Upper lobe of right lung (tissue), 1 donor: ENCODE measurements at regions not wholly inside any gene's neighbourhood (a gene's known extent, or its start where the extent isn't known, plus 50 kb on each side); places are given as distances from the start of the nearest gene placed in this dataset.

Experiments used
- ATAC-seq: fragments of 200-7000 bp; cut with Tn5 transposase; one replicate; pipeline ENCODE4 v1.9.1; 2020; ENCODE audit warnings: mild to moderate bottlenecking, moderate library complexity
- DNase-seq: peaks from one replicate; pipeline ENCODE4 v3.0.0-alpha.2; 2020
- H3K27ac ChIP-seq: fragments of 200-600 bp; one replicate; pipeline ENCODE4 v1.8.0; 2022
- H3K27me3 ChIP-seq: fragments of 200-600 bp; one replicate; pipeline ENCODE4 v1.8.0; 2022; ENCODE audit warnings: mild to moderate bottlenecking
- H3K36me3 ChIP-seq: fragments of 200-600 bp; one replicate; pipeline ENCODE4 v1.8.0; 2022
- H3K4me1 ChIP-seq: fragments of 200-600 bp; one replicate; pipeline ENCODE4 v1.8.0; 2022
- H3K4me3 ChIP-seq: fragments of 200-600 bp; one replicate; pipeline ENCODE4 v1.8.0; 2022; ENCODE audit warnings: mild to moderate bottlenecking
- H3K9me3 ChIP-seq: fragments of 200-600 bp; one replicate; pipeline ENCODE4 v1.8.0; 2022
- CTCF ChIP-seq: fragments of 200-600 bp; IDR thresholded peaks from one replicate; pipeline ENCODE4 v1.8.0; 2022; ENCODE audit warnings: antibody characterized with exemption
- intact Hi-C: fragments of 100-400 bp; cut with DNase I; formaldehyde crosslinking; loops from one replicate; pipeline ENCODE4 v1.11.0; 2022
- donor health status: DM: no; HTN: yes; CAD: no; lungs with severe emphysema.

DNA sequence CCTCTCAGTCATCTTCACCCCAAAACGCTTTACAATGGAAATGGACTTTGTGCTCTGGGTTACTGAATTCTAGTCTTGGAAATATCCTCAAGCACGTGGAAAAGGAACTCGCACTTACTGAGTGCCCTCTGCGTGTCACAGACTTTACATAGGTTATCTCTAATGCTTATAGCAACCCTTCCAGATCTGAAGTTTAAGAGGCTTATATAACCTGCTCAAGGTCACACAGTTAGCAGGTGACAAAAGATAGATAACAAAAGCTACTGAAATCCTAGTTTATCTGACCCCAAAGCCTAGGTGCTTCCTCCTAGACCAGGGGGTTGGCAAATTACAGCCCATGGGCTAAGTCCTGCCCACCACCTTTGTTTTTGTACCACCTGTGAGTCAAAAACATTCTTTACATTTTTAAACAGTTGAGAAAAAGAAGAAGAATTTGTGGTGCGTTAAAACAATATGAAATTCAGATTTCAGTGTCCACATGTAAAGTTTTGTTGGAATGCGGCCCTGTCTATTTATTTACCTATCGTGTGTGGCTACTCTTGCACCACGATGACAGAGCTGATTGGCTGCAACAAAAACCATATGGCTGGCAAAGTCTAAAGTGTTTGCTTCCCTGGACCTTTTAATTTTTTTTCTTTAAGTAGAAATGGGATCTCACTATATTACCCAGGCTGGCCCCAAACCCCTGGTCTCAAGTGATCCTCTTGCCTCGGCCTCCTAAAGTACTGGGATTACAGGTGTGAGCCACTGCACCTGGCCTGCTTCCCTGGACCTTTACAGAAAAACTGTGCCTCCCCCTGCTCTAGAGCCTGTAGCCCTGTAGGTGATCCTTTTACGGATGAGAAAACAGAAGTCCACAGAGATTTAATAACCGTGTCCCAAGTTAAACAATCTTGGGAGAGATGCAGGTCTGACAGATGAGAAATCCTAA lies 110.2 kb upstream of the RREB1 start:
- Histone ChIP-seq H3K4me1 (no peaks in the 10 kb centered on the region), H3K4me3 (no peak overlapping the region), H3K27me3 (no peaks in the 10 kb centered on the region), H3K27ac (no peak overlapping the region), H3K36me3 (no peaks in the 10 kb centered on the region), H3K9me3 (no peaks in the 10 kb centered on the region)
- no peak for TF ChIP-seq CTCF
- intact Hi-C loops, result no loop called here
- no peak for DNase-seq
- no peak for ATAC-seq

- TF ChIP-seq CTCF, result no peak
- ATAC-seq, result no peak
- intact Hi-C loops, result no loop called here
Observed at GRCh38 chr6:6998194-6998569, 109.6 kb upstream of the RREB1 start.

DNA sequence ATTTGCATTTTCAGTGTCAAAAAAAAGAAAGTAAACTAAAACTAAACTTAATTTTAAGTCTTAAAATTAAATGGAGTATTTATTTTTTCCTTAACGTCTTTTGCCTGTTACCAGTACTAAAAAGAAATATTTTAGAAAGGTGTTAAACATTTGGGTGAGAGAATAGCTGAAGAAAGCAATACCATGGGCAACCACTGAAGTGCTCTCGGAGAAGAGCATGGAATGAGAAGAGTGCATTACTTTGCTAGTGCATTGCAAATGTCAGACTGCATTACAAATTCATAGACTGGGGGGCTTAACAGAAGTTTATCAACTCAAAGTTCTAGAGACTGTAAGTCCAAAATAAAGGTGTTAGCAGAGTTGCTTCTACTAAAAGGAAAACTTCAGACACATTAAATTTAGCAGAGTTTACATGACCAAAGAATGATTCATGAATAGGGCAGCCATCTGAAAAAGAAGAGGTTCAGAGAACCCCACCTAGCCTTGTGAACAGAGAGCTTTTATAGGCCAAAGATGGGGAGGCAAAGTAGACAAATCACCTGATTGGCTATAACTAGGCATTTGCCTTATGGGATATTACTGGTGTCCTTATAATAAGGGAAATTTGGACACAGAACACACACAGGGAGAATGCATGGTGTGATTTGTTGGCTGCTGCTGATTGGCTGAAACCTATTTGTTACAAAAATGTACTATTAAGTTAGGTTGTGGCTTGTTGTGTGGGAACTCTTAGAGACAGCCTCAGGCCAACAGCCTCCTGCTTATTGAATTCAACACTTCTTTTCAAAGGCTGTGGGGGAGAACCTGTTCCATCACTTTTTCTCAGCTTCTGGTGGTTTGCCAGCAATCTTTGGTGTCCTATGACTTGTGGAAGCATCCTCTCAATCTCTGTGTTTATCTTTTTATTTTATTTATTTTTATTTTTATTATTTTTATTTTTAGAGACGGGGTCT lies 106.7 kb upstream of the RREB1 start:
- H3K9me3 ChIP-seq, result no peaks in the 10 kb centered on the region
- H3K4me1 ChIP-seq, result no peaks in the 10 kb centered on the region
- TF ChIP-seq CTCF, result no peak
- ATAC-seq, result no peak
- no peak for DNase-seq
- H3K4me3 ChIP-seq, result no peak overlapping the region
- intact Hi-C loops, result no loop called here
- H3K27me3 ChIP-seq, result no peaks in the 10 kb centered on the region
- no peaks in the 10 kb centered on the region for H3K36me3 ChIP-seq
- H3K27ac ChIP-seq, result no peak overlapping the region

More at GRCh38 chr6:6998194-6998569, 109.6 kb upstream of the RREB1 start:
- H3K36me3 ChIP-seq, result no peaks in the 10 kb centered on the region
- no peaks in the 10 kb centered on the region for H3K9me3 ChIP-seq
- no peak overlapping the region for H3K4me3 ChIP-seq
- DNase-seq, result no peak
- H3K4me1 ChIP-seq, result no peaks in the 10 kb centered on the region
- no peaks in the 10 kb centered on the region for H3K27me3 ChIP-seq
- no peak overlapping the region for H3K27ac ChIP-seq

DNA sequence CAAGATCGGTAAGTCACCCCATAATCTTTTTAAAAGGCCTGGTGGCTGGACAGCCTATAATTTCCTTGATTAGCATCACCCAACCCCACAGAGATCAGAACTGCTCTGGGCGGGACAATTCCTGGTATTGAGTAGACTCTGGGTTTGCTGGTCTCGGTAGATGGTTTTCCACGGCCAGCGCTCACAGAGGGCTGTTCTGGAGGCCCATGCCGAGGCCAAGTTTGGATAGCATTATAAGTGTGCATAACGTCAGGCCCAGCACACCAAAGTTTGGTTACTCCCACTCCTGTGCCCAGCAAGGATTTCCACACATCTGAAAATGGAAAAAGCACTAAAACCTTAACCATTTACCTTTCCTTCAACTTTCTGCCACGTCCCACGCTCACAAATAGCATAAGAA lies 104.7 kb upstream of the RREB1 start:
- Histone ChIP-seq H3K36me3 (no peaks in the 10 kb centered on the region), H3K4me3 (no peak overlapping the region), H3K27ac (no peak overlapping the region), H3K27me3 (no peaks in the 10 kb centered on the region), H3K9me3 (no peaks in the 10 kb centered on the region), H3K4me1 (no peaks in the 10 kb centered on the region)
- DNase-seq, result no peak
- intact Hi-C loops, result no loop called here
- TF ChIP-seq CTCF, result no peak
- no peak for ATAC-seq

GRCh38 chr6:7004581-7005297 lies 103.0 kb upstream of the RREB1 start:
- Histone ChIP-seq H3K4me1 (no peaks in the 10 kb centered on the region), H3K27ac (no peak overlapping the region), H3K27me3 (no peaks in the 10 kb centered on the region), H3K9me3 (no peaks in the 10 kb centered on the region), H3K36me3 (no peaks in the 10 kb centered on the region), H3K4me3 (no peak overlapping the region)
- no peak for DNase-seq
- ATAC-seq, result peak; percentile 80
- intact Hi-C loops, result no loop called here
- TF ChIP-seq CTCF, result no peak
